ENCODE measurements at regions not wholly inside any gene's neighbourhood (a gene's known extent, or its start where the extent isn't known, plus 50 kb on each side); places are given as distances from the start of the nearest gene placed in this dataset.

GRCh38 chr1:95863086-95863485 lies 629.1 kb downstream of the RWDD3 start:
- CTCF ChIA-PET, result interaction anchor here (0.9 kb wide), 1 partner anchor 13 kb away, joined by 3 read pairs; no protein-coding TSS in a partner anchor
- POLR2A ChIA-PET, result no interaction called here

GRCh38 chr1:95865769-95866168 lies 631.8 kb downstream of the RWDD3 start:
- Histone ChIP-seq H3K4me2 (no peak overlapping the region), H3K27me3 (ENCODE audit: insufficient read depth) (no peaks in the 10 kb centered on the region), H3K36me3 (replicated peaks in 1 of 2; ENCODE audit: control insufficient read depth in 1 of 2, insufficient read depth in 2 of 2, low read length in 1 of 2) (no peaks in the 10 kb centered on the region), H3K4me3 (ENCODE audit: low read depth in 2 of 2, low read length in 1 of 2) (no peak overlapping the region), H2AFZ (ENCODE audit: low read depth) (no peak overlapping the region), H3K9ac (no peak overlapping the region), H3K79me2 (ENCODE audit: insufficient read depth) (no peaks in the 10 kb centered on the region), H4K20me1 (ENCODE audit: insufficient read depth) (no peaks in the 10 kb centered on the region), H3F3A (replicated peaks; ENCODE audit: insufficient read depth) (no peaks in the 10 kb centered on the region), H3K9me2 (no peaks in the 10 kb centered on the region), H3K27ac (ENCODE audit: low read depth in 2 of 2, low read length in 1 of 2) (no peak overlapping the region), H3K4me1 (ENCODE audit: control insufficient read depth in 1 of 2, insufficient read depth in 2 of 2, low read depth in 1 of 2, low read length in 1 of 2) (no peaks in the 10 kb centered on the region), H3K9me3 (0 out of 2 replicates have a peak, but pooled peaks cover 8% of the 10 kb centered on the region)
- TF ChIP-seq USF1 (IDR thresholded peaks at IDR 0.05; ENCODE audit: borderline replicate concordance, low read depth), result no peak
- POLR2A ChIA-PET, result no interaction called here
- DNase-seq, result no peak
- CTCF ChIA-PET, result no interaction called here

More at GRCh38 chr1:95863086-95863485, 629.1 kb downstream of the RWDD3 start:
- no peaks in the 10 kb centered on the region for H4K20me1 ChIP-seq (ENCODE audit: insufficient read depth)
- H3K4me2 ChIP-seq, result no peak overlapping the region
- H3K27ac ChIP-seq (ENCODE audit: low read depth in 2 of 2, low read length in 1 of 2), result no peak overlapping the region
- 11% methylated on average over 2 of the region's 2 CpGs for WGBS (ENCODE audit: low lambda C conversion rate)
- H3K9ac ChIP-seq, result no peak overlapping the region
- TF ChIP-seq SIN3A (IDR thresholded peaks at IDR 0.05; ENCODE audit: borderline replicate concordance, low read depth, low read length), result no peak
- no peak for TF ChIP-seq USF2 (IDR thresholded peaks at IDR 0.05; ENCODE audit: borderline replicate concordance, low read depth, low read length)
- no peak for TF ChIP-seq FOXJ3 (CRISPR knock-in tag; IDR thresholded peaks at IDR 0.05)
- TF ChIP-seq RAD21 (IDR thresholded peaks at IDR 0.05; ENCODE audit: low read length), result no peak
- TF ChIP-seq MAX (IDR thresholded peaks at IDR 0.05; ENCODE audit: low read depth), result no peak
- no peak for TF ChIP-seq MXI1 (IDR thresholded peaks at IDR 0.05; ENCODE audit: low read depth, low read length)
- no peak for TF ChIP-seq SMC3 (IDR thresholded peaks at IDR 0.05; ENCODE audit: low read depth, low read length)
- TF ChIP-seq USF1 (IDR thresholded peaks at IDR 0.05; ENCODE audit: borderline replicate concordance, low read depth), result no peak
- TF ChIP-seq NRF1 (IDR thresholded peaks at IDR 0.05; ENCODE audit: low read depth, low read length), result no peak
- H3K27me3 ChIP-seq (ENCODE audit: insufficient read depth), result no peaks in the 10 kb centered on the region
- H3K79me2 ChIP-seq (ENCODE audit: insufficient read depth), result no peaks in the 10 kb centered on the region
- 0 out of 2 replicates have a peak, but pooled peaks cover 8% of the 10 kb centered on the region for H3K9me3 ChIP-seq
- H3K4me1 ChIP-seq (ENCODE audit: control insufficient read depth in 1 of 2, insufficient read depth in 2 of 2, low read depth in 1 of 2, low read length in 1 of 2), result no peaks in the 10 kb centered on the region
- no peak overlapping the region for H3K4me3 ChIP-seq (ENCODE audit: low read depth in 2 of 2, low read length in 1 of 2)
- H3F3A ChIP-seq (replicated peaks; ENCODE audit: insufficient read depth), result no peaks in the 10 kb centered on the region
- no peak for DNase-seq
- H2AFZ ChIP-seq (ENCODE audit: low read depth), result no peak overlapping the region
- no peaks in the 10 kb centered on the region for H3K36me3 ChIP-seq (replicated peaks in 1 of 2; ENCODE audit: control insufficient read depth in 1 of 2, insufficient read depth in 2 of 2, low read length in 1 of 2)
- H3K9me2 ChIP-seq, result no peaks in the 10 kb centered on the region

Measured in SK-N-SH (cell line).